GM18909 (cell line): ENCODE measurements at regions not wholly inside any gene's neighbourhood (a gene's known extent, or its start where the extent isn't known, plus 50 kb on each side); places are given as distances from the start of the nearest gene placed in this dataset.

ENCODE experiments used
- ATAC-seq: cut with Tn5 transposase; IDR thresholded peaks from one replicate; pipeline ENCODE4 v1.9.1; 2021; ENCODE audit warnings: mild to moderate bottlenecking; ENCODE audit not compliant: unreplicated experiment, poor library complexity

- ATAC-seq = no peak
Observed at GRCh38 chr5:146940295-146940694, 61.7 kb upstream of the PPP2R2B start.

GRCh38 chr5:146944019-146944418 is 65.5 kb upstream of the PPP2R2B start:
- ATAC-seq = no peak

GRCh38 chr5:146944764-146945616 is 66.4 kb upstream of the PPP2R2B start:
- ATAC-seq = no peak

- no peak for ATAC-seq
Observed at GRCh38 chr5:146945617-146946084, 67.1 kb upstream of the PPP2R2B start.

GRCh38 chr5:146947181-146947941 is 68.8 kb upstream of the PPP2R2B start:
- ATAC-seq = no peak

GRCh38 chr5:146948666-146949065 is 70.1 kb upstream of the PPP2R2B start:
- no peak for ATAC-seq

GRCh38 chr5:146952168-146952567 is 73.6 kb upstream of the PPP2R2B start:
- ATAC-seq = no peak

GRCh38 chr5:146956217-146956616 is 77.7 kb upstream of the PPP2R2B start:
- no peak for ATAC-seq

- ATAC-seq = no peak
Observed at GRCh38 chr5:146959360-146959759, 80.8 kb upstream of the PPP2R2B start.

GRCh38 chr5:146962801-146963355 is 84.3 kb upstream of the PPP2R2B start:
- no peak for ATAC-seq

GRCh38 chr5:146965761-146966659 is 87.5 kb upstream of the PPP2R2B start:
- ATAC-seq = peak; percentile 98

- no peak for ATAC-seq
Observed at GRCh38 chr5:146967646-146968045, 89.1 kb upstream of the PPP2R2B start.

- ATAC-seq = no peak
Observed at GRCh38 chr5:146971401-146971800, 92.8 kb upstream of the PPP2R2B start.

GRCh38 chr5:146986469-146986868 is 107.9 kb upstream of the PPP2R2B start:
- ATAC-seq = no peak

- no peak for ATAC-seq
Observed at GRCh38 chr5:146993876-146994530, 115.4 kb upstream of the PPP2R2B start.

- ATAC-seq = no peak
Observed at GRCh38 chr5:146995878-146996277, 117.3 kb upstream of the PPP2R2B start.

GRCh38 chr5:147015405-147015804 is 136.8 kb upstream of the PPP2R2B start:
- no peak for ATAC-seq

- no peak for ATAC-seq
Observed at GRCh38 chr5:147017191-147017590, 138.6 kb upstream of the PPP2R2B start.

- no peak for ATAC-seq
Observed at GRCh38 chr5:147017621-147018020, 139.1 kb upstream of the PPP2R2B start.

GRCh38 chr5:147018812-147019211 is 140.3 kb upstream of the PPP2R2B start:
- ATAC-seq = no peak
